ENCODE measurements at regions not wholly inside any gene's neighbourhood (a gene's known extent, or its start where the extent isn't known, plus 50 kb on each side); places are given as distances from the start of the nearest gene placed in this dataset.

- TF ChIP-seq CTCF (IDR thresholded peaks at IDR 0.05) (no peak), ZFX (IDR thresholded peaks at IDR 0.05; ENCODE audit: borderline replicate concordance) (no peak)
Measured at GRCh38 chr15:69599271-69599670, 146.7 kb downstream of the RPLP1 start.

Data from 22Rv1 (cell line).